Ectodermal cell (in vitro differentiated cells): ENCODE measurements at regions not wholly inside any gene's neighbourhood (a gene's known extent, or its start where the extent isn't known, plus 50 kb on each side); places are given as distances from the start of the nearest gene placed in this dataset.
"Not testable (repeated sequence)": the region's sequence is repeated elsewhere in the genome, so short reads cannot be mapped to it uniquely, and the experiment has no call there.

Source experiments
- H3K27ac ChIP-seq: 2 replicates; pipeline ENCODE4 v1.7.0; 2013; ENCODE audit warnings: mild to moderate bottlenecking, low read depth, low read length; ENCODE audit not compliant: insufficient read depth, poor library complexity, severe bottlenecking
- H3K27me3 ChIP-seq: 2 replicates; pipeline ENCODE4 v1.7.0; 2013; ENCODE audit warnings: mild to moderate bottlenecking, low read length; ENCODE audit not compliant: insufficient read depth, control insufficient read depth, poor library complexity, severe bottlenecking
- H3K36me3 ChIP-seq: one replicate; pipeline ENCODE4 v1.7.0; 2013; ENCODE audit warnings: low read length; ENCODE audit not compliant: control insufficient read depth, insufficient read depth
- H3K4me1 ChIP-seq: one replicate; pipeline ENCODE4 v1.7.0; 2013; ENCODE audit warnings: low read length; ENCODE audit not compliant: control insufficient read depth, insufficient read depth
- H3K4me3 ChIP-seq: 2 replicates; pipeline ENCODE4 v1.7.0; 2013; ENCODE audit warnings: low read depth, low read length, control low read depth; ENCODE audit not compliant: insufficient read depth
- H3K9me3 ChIP-seq: 2 replicates; pipeline ENCODE4 v1.7.0; 2013; ENCODE audit warnings: mild to moderate bottlenecking, low read length, moderate library complexity; ENCODE audit not compliant: control insufficient read depth
- WGBS, 2 experiments: methylation state at CpG; one replicate each; pipeline ENCODE4 v1.1.7; 2013; ENCODE audit warnings: missing lambda C conversion rate in 2 of 2; 5-methylcytosine and 5-hydroxymethylcytosine counted together

GRCh38 chr2:20122864-20123263 is 71.4 kb upstream of the LAPTM4A start:
- Histone ChIP-seq H3K4me3 (no peak overlapping the region), H3K4me1 (no peaks in the 10 kb centered on the region), H3K9me3 (no peaks in the 10 kb centered on the region), H3K36me3 (no peaks in the 10 kb centered on the region), H3K27me3 (no peaks in the 10 kb centered on the region), H3K27ac (no peak overlapping the region)
- 90 to 92% methylated on average over 5 of the region's 5 CpGs for WGBS, 2 experiments

GRCh38 chr2:20120569-20121416 is 69.4 kb upstream of the LAPTM4A start:
- H3K9me3 ChIP-seq = no peaks in the 10 kb centered on the region
- 94% methylated on average over 10 of the region's 10 CpGs for WGBS, 2 experiments
- no peak overlapping the region for H3K4me3 ChIP-seq
- no peak overlapping the region for H3K27ac ChIP-seq
- no peaks in the 10 kb centered on the region for H3K27me3 ChIP-seq
- H3K36me3 ChIP-seq = no peaks in the 10 kb centered on the region
- no peaks in the 10 kb centered on the region for H3K4me1 ChIP-seq

- Histone ChIP-seq H3K9me3 (no peaks in the 10 kb centered on the region), H3K27ac (no peak overlapping the region), H3K27me3 (no peaks in the 10 kb centered on the region), H3K4me1 (no peaks in the 10 kb centered on the region), H3K4me3 (no peak overlapping the region), H3K36me3 (no peaks in the 10 kb centered on the region)
- whole genome bisulfite sequencing, 2 experiments = 86 to 87% methylated on average over 8 of the region's 8 CpGs
Observed at GRCh38 chr2:20118051-20118450, 66.6 kb upstream of the LAPTM4A start.

- 89 to 96% methylated on average over 4 of the region's 4 CpGs for WGBS, 2 experiments
- Histone ChIP-seq H3K27ac (no peak overlapping the region), H3K9me3 (no peaks in the 10 kb centered on the region), H3K4me1 (no peaks in the 10 kb centered on the region), H3K36me3 (no peaks in the 10 kb centered on the region), H3K4me3 (no peak overlapping the region), H3K27me3 (no peaks in the 10 kb centered on the region)
Observed at GRCh38 chr2:20115902-20116301, 64.5 kb upstream of the LAPTM4A start.

- H3K9me3 ChIP-seq = no peaks in the 10 kb centered on the region
- no peak overlapping the region for H3K27ac ChIP-seq
- H3K4me1 ChIP-seq = no peaks in the 10 kb centered on the region
- no peaks in the 10 kb centered on the region for H3K27me3 ChIP-seq
- no peaks in the 10 kb centered on the region for H3K36me3 ChIP-seq
- 91 to 96% methylated on average over 2 of the region's 2 CpGs for WGBS, 2 experiments
- no peak overlapping the region for H3K4me3 ChIP-seq
Observed at GRCh38 chr2:20115374-20115773, 63.9 kb upstream of the LAPTM4A start.

- WGBS, 2 experiments = 89 to 90% methylated on average over 17 to 19 of the region's 19 CpGs
- Histone ChIP-seq H3K4me1 (no peaks in the 10 kb centered on the region), H3K9me3 (no peaks in the 10 kb centered on the region), H3K27ac (no peak overlapping the region), H3K4me3 (no peak overlapping the region), H3K36me3 (no peaks in the 10 kb centered on the region), H3K27me3 (no peaks in the 10 kb centered on the region)
Observed at GRCh38 chr2:20113986-20114938, 62.8 kb upstream of the LAPTM4A start.

- Histone ChIP-seq H3K27ac (no peak overlapping the region), H3K4me1 (no peaks in the 10 kb centered on the region), H3K36me3 (no peaks in the 10 kb centered on the region), H3K27me3 (no peaks in the 10 kb centered on the region), H3K9me3 (no peaks in the 10 kb centered on the region), H3K4me3 (no peak overlapping the region)
- 91% methylated on average over 15 of the region's 15 CpGs for WGBS, 2 experiments
Observed at GRCh38 chr2:20113004-20113796, 61.8 kb upstream of the LAPTM4A start.

- WGBS, 2 experiments = 92 to 94% methylated on average over 9 of the region's 9 CpGs
- not testable (repeated sequence) for H3K9me3 ChIP-seq, H3K4me3 ChIP-seq, H3K27me3 ChIP-seq, H3K36me3 ChIP-seq, H3K27ac ChIP-seq, H3K4me1 ChIP-seq
Observed at GRCh38 chr2:20112361-20112760, 60.9 kb upstream of the LAPTM4A start.

GRCh38 chr2:20111311-20112131 is 60.1 kb upstream of the LAPTM4A start:
- Histone ChIP-seq H3K27me3 (peaks cover 9% of the 10 kb centered on the region), H3K36me3 (no peaks in the 10 kb centered on the region), H3K9me3 (no peaks in the 10 kb centered on the region), H3K4me1 (no peaks in the 10 kb centered on the region), H3K4me3 (no peak overlapping the region), H3K27ac (no peak overlapping the region)
- WGBS, 2 experiments = 88 to 92% methylated on average over 10 of the region's 10 CpGs
